ENCODE measurements at regions not wholly inside any gene's neighbourhood (a gene's known extent, or its start where the extent isn't known, plus 50 kb on each side); places are given as distances from the start of the nearest gene placed in this dataset.

GRCh38 chr5:106976363-106976762, 694.4 kb downstream of the EFNA5 start:
- Histone ChIP-seq H4K91ac (ENCODE audit: insufficient read length, low read depth, low read length) (no peak overlapping the region), H3K18ac (ENCODE audit: insufficient read length, low read depth, low read length) (no peak overlapping the region), H4K5ac (ENCODE audit: insufficient read length, low read depth, low read length) (no peak overlapping the region), H3K27me3 (ENCODE audit: insufficient read depth, low read length) (no peaks in the 10 kb centered on the region), H2BK20ac (ENCODE audit: low read depth, low read length, poor library complexity, severe bottlenecking) (no peak overlapping the region), H3T11ph (ENCODE audit: low read length) (no peak overlapping the region), H3K23ac (ENCODE audit: insufficient read length, low read depth, low read length) (no peak overlapping the region), H4K8ac (replicated peaks; ENCODE audit: insufficient read length, low read depth, low read length) (no peak overlapping the region), H3K79me1 (ENCODE audit: insufficient read depth, low read depth, low read length, poor library complexity, severe bottlenecking) (no peaks in the 10 kb centered on the region), H3K4ac (ENCODE audit: low read depth, low read length) (no peak overlapping the region), H2AK5ac (ENCODE audit: insufficient read length, low read length) (no peak overlapping the region), H3K27ac (ENCODE audit: insufficient read length, low read depth, low read length) (no peak overlapping the region), H3K9ac (ENCODE audit: extremely low read depth, insufficient read length, low read length) (no peak overlapping the region), H2BK120ac (ENCODE audit: low read depth, low read length, poor library complexity, severe bottlenecking) (no peak overlapping the region), H3K4me1 (ENCODE audit: insufficient read depth, low read length) (peaks cover 6% of the 10 kb centered on the region), H3K23me2 (ENCODE audit: insufficient read length, low read depth, low read length, poor library complexity, severe bottlenecking) (no peaks in the 10 kb centered on the region), H3K4me2 (ENCODE audit: insufficient read depth, insufficient read length, low read length) (no peak overlapping the region), H2BK5ac (ENCODE audit: insufficient read length, low read length) (no peak overlapping the region), H2BK15ac (ENCODE audit: low read depth, low read length) (no peak overlapping the region), H4K20me1 (ENCODE audit: control insufficient read depth, insufficient read depth, insufficient read length) (no peaks in the 10 kb centered on the region), H3K79me2 (ENCODE audit: insufficient read depth, low read length) (peaks cover 19% of the 10 kb centered on the region; the same call in 1 of the 2 replicates), H2AFZ (ENCODE audit: low read length) (no peak overlapping the region), H3K56ac (ENCODE audit: insufficient read length, low read depth, low read length) (no peak overlapping the region), H3K14ac (ENCODE audit: insufficient read depth, low read length) (no peak overlapping the region), H3K9me3 (ENCODE audit: control insufficient read depth, low read depth, low read length) (no peaks in the 10 kb centered on the region), H2BK12ac (ENCODE audit: insufficient read length, low read depth, low read length) (no peak overlapping the region)
- Mint-ChIP-seq H3K36me3 (ENCODE audit: insufficient read depth in 1 of 3, low read depth in 3 of 3) (peaks cover 0 to 23% (median 20%) of the 10 kb centered on the region in 3 experiments; a peak in 5 of 7 replicates), H3K27ac (no peak overlapping the region), H3K9me3 (peaks cover 0 to 2% of the 10 kb centered on the region in 2 experiments; a peak in 2 of 5 replicates), H3K27me3 (ENCODE audit: low read depth) (no peaks in the 10 kb centered on the region), H3K4me3 (no peak overlapping the region), H3K4me1 (peaks cover 60 to 71% of the 10 kb centered on the region in 2 experiments)
- no CpG with 5 or more reads among the region's 3 CpGs for WGBS (ENCODE audit: extremely low coverage, insufficient read length, low lambda C conversion rate)
- DNase-seq = no peak
- TF ChIP-seq CTCF (conservative IDR thresholded peaks at IDR 0.05) = no peak
